Muscle layer of duodenum (tissue), 2 donors: ENCODE measurements at regions not wholly inside any gene's neighbourhood (a gene's known extent, or its start where the extent isn't known, plus 50 kb on each side); places are given as distances from the start of the nearest gene placed in this dataset.

Experiments used
- H3K27ac ChIP-seq: one replicate; pipeline ENCODE4 v1.7.0; 2013; ENCODE audit warnings: mild to moderate bottlenecking, low read length
- H3K27me3 ChIP-seq: one replicate; pipeline ENCODE4 v1.7.0; 2013; ENCODE audit warnings: low read depth, mild to moderate bottlenecking, control low read depth, low read length
- H3K36me3 ChIP-seq, 2 donors: one replicate each; pipeline ENCODE4 v1.7.0; 2013; ENCODE audit warnings: low read length in 2 of 2, control low read depth in 1 of 2, mild to moderate bottlenecking in 1 of 2; ENCODE audit not compliant: insufficient read depth in 2 of 2, control insufficient read depth in 1 of 2
- H3K4me1 ChIP-seq, 2 donors: one replicate each; pipeline ENCODE4 v1.7.0; 2013; ENCODE audit warnings: low read length in 2 of 2, mild to moderate bottlenecking in 2 of 2, control low read depth in 1 of 2, moderate library complexity in 1 of 2; ENCODE audit not compliant: insufficient read depth in 2 of 2, control insufficient read depth in 1 of 2
- H3K4me3 ChIP-seq, 2 donors: one replicate each; pipeline ENCODE4 v1.7.0; 2013; ENCODE audit warnings: low read length in 2 of 2, low read depth in 1 of 2, mild to moderate bottlenecking in 1 of 2
- H3K9me3 ChIP-seq, 2 donors: one replicate each; pipeline ENCODE4 v1.7.0; 2013; ENCODE audit warnings: low read length in 2 of 2, control low read depth in 1 of 2, mild to moderate bottlenecking in 1 of 2; ENCODE audit not compliant: control insufficient read depth in 1 of 2
- donor health status: healthy.

DNA sequence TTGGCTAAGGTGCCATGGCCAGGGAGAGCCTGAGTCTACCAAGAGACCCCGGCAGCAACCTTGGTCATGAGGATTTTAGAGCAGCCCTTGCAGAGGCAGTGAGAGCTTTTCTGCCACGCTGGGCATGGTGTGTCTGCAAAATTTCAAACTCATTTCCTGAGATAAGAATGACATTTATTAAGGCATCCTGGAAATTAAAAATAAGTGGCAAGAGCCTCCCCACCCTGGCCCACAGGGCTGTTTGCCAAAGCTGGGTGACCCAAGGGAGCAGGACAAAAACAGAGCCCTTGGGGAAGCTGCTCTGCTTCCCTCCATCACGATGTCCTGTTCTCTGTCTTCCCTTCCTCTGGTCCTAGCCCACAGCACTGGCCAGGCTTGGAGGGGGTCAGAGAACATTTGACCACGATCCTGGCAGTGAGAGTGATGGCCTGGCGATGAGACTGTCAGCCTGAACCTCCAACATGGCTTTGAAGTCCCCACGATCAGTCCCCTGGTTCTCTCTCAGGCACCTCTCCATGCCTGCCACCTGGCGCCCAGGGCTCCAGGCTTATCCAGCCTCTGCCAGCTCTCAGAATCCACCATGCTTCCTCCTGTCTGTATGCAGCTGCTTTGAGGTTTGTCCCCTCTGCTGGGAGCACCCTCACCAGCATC, 68.9 kb upstream of the RMDN2 start:
- Histone ChIP-seq H3K27ac (peak overlapping the region; percentile 25), H3K4me1 (peaks cover 10 to 25% of the 10 kb centered on the region in 2 donors), H3K36me3 (no peaks in the 10 kb centered on the region), H3K4me3 (peak overlapping the region in 1 of 2 donors; percentile 11), H3K9me3 (no peaks in the 10 kb centered on the region), H3K27me3 (no peaks in the 10 kb centered on the region)

DNA sequence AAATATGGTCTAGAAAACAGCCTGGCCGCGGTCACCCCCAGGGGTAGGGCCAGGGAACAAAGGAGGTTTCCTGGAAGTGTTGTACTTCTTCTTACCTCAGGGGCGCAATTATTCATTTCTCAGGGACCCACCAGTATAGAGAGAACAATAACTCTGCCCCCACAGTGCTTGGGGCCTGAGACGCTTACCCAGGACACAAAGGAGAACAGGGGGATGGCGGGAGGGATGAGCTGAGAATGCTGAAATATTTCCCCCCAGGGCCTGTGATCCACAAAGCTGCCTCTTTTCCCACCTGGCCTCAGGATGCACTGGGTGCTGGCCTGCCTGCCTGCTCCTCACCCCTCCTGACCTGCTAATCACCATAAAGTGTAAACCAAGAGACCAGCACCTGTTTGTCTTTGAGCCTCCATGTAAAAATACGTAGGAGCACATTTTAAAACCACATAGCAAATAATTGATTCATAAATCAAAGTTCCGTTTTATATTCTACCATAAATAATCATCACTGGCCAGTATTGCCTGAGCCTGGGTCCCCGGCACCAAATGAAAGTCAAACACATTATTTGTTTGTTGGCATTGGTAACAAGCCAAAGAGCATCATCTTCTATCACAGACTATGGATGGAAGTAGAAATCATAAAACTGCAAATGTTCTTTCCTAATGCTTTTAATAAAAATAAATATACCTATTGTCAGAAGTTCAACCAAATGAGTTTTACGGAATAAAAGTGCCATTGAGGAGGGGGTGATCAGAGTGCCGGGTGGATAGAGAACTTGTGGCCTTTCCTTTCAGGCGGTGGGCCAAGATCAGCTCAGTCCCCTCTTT, 67.3 kb upstream of the RMDN2 start:
- Histone ChIP-seq H3K27me3 (no peaks in the 10 kb centered on the region), H3K4me1 (peaks cover 10 to 21% of the 10 kb centered on the region in 2 donors), H3K27ac (peak overlapping the region; percentile 70), H3K9me3 (no peaks in the 10 kb centered on the region), H3K36me3 (no peaks in the 10 kb centered on the region), H3K4me3 (no peak overlapping the region)

DNA sequence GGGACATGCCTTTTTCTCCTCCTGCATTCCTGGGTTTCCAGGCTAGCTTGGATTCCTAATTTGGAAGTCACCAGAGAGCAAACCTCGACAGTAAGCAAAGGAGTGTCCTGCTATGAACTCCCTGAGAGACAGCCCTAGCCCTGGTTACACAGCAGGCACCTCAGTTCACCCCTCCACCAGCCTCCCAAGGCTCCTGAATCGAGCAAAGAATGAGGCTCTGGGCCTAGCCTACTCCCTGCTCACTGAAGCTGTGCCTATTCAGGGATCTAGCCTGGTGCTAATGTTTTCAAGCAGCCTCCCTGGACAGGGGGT, 66.7 kb upstream of the RMDN2 start:
- no peak overlapping the region for H3K4me3 ChIP-seq
- no peaks in the 10 kb centered on the region for H3K9me3 ChIP-seq
- peaks cover 10 to 21% of the 10 kb centered on the region in 2 donors for H3K4me1 ChIP-seq
- H3K27me3 ChIP-seq, result no peaks in the 10 kb centered on the region
- H3K27ac ChIP-seq, result peak overlapping the region; percentile 70
- H3K36me3 ChIP-seq, result no peaks in the 10 kb centered on the region

DNA sequence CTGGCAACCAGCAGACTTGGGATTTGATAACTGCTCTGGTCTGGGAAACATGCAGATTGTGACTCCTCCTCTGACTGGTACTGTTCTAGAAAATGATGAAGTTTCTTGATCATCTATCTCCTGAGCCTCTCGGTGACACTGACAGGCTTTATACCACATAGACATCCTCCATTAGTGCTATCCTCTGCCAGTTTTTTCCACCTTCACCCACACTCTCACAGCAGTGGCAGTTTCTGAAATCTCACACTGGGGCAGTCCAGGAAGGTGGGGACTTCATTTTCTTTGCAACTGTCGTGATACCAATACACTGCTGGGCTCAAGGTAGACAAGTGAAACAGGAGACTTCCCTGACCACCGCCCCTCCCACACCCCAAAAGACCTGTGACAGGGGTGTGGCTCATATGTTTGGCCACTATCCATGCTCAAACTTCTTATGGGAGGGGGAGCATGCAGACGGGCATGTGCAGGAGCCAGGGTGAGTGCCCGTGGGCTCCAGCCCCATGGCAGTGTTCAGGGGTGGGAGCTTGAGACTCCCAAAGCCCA, 66.3 kb upstream of the RMDN2 start:
- peak overlapping the region in 1 of 2 donors; percentile 17 for H3K4me3 ChIP-seq
- H3K36me3 ChIP-seq, result no peaks in the 10 kb centered on the region
- peaks cover 10 to 21% of the 10 kb centered on the region in 2 donors for H3K4me1 ChIP-seq
- H3K27me3 ChIP-seq, result no peaks in the 10 kb centered on the region
- H3K27ac ChIP-seq, result peak overlapping the region; percentile 70
- no peaks in the 10 kb centered on the region for H3K9me3 ChIP-seq

DNA sequence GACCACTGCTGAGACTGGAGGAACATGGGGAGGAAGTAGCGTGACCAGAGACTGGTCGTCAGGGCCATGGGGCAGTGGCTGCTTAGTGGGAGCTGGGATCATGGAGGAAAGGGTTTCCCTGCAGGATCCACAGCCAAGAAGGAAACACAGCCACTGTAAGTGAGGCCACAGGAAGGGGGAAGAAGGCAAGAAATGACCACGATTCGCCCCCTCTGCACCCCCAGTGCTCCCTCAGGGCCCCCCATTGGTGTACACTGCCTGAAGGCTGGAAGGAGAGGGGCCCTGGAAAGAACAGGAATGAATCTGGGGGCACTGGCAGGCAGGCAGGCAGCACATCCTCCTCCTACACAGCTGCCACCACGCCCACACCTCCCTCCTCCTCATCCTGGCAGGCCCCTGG, 62.5 kb upstream of the RMDN2 start:
- Histone ChIP-seq H3K27ac (no peak overlapping the region), H3K4me3 (no peak overlapping the region), H3K9me3 (no peaks in the 10 kb centered on the region), H3K36me3 (no peaks in the 10 kb centered on the region), H3K4me1 (peaks cover 0 to 17% of the 10 kb centered on the region in 2 donors), H3K27me3 (no peaks in the 10 kb centered on the region)

DNA sequence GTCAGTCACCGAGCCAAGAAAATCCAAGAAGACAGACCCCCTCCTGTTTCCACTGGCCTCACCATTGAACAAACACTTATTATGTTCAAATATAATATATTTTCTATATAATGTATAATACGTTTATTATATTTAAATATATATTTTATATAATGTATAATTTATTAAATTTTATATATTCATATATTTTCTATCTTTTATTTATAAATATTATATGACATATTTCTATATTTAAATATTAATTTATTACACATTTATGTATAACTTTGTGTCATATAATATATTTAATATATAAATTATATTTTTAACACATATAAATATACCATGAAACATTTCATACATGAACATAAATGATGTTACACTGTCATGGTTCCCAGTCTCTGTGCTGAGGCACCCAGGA, 60.9 kb upstream of the RMDN2 start:
- Histone ChIP-seq H3K4me3 (no peak overlapping the region), H3K27ac (no peak overlapping the region), H3K9me3 (no peaks in the 10 kb centered on the region), H3K36me3 (no peaks in the 10 kb centered on the region), H3K27me3 (no peaks in the 10 kb centered on the region), H3K4me1 (peaks cover 0 to 21% of the 10 kb centered on the region in 2 donors)

DNA sequence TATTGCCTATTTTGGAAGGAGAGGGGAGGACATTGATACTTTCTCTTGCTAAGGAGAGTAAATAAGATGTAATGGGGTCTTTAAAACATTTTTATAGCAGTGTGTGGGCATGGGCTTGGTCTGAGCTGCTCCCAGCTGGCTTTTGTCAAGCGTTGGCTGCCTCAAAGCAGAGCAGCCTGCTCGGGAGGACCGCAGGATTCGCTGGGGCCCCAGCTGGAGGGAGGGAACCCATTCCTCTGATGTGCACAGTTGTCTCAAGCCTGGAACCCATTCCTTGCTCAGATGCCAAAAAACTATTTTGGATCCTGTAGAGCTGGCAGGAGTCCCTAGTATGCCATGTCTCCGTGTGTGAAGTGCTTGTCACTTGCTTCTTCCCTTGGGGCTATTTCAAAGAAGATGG, 59.4 kb upstream of the RMDN2 start:
- Histone ChIP-seq H3K27me3 (no peaks in the 10 kb centered on the region), H3K4me1 (peaks cover 0 to 34% of the 10 kb centered on the region in 2 donors), H3K9me3 (no peaks in the 10 kb centered on the region), H3K4me3 (no peak overlapping the region), H3K27ac (no peak overlapping the region), H3K36me3 (no peaks in the 10 kb centered on the region)

DNA sequence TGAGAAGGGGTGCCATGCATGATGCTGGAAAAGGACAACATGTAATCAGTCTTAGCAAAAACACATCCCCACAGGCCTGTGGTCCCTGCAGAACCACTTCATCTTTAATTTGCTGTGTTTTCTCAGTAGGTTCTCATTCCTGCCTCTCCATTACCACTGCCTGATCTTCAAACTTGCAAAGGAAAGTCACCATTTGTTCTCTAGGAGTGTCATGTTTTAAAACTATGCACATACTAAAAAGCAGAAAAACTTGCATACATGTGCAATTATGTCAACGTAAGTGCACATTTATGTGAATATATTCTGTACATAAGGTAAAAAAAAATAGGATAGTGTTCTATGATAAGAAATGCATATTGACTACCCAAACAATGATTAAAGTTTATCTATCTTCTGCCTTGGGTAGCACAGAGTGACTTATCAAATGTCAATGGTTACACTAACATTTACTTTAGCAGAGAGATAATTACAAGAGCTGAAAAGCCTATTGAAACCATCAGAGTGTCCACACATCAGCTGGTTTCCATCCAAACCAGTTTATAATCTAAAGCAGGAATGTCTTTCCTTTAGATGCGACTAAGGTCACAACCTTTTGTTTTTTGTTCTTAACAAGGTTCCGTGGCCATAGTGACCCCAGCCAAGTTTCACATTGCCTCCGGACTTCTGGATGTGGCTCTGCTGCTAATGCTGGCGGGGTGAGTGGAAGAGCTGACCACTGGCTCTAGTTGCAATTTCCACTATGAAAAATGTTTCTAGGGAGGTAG, 58.7 kb upstream of the RMDN2 start:
- Histone ChIP-seq H3K36me3 (no peaks in the 10 kb centered on the region), H3K9me3 (no peaks in the 10 kb centered on the region), H3K4me3 (no peak overlapping the region), H3K27ac (no peak overlapping the region), H3K27me3 (no peaks in the 10 kb centered on the region), H3K4me1 (peaks cover 4 to 40% of the 10 kb centered on the region in 2 donors)

DNA sequence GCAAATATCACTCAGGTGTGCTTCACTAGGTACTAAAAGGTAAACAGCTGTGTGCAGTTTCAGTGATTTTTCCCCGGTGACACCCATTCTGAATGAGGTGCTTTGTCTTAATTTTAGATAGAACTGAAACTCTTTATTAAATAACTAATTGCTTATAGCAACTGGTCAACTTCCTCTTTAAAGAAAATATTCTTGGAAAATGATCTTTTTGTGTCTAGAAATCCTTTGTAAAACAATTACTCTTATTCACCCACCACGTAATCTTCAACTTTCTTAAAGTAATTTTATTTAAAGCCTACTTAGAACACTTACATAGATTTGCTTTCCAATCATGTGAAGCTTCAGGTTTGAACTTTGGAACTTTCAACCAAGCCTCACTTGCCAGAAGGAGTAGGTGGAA, 57.9 kb upstream of the RMDN2 start:
- Histone ChIP-seq H3K4me3 (no peak overlapping the region), H3K27ac (no peak overlapping the region)

DNA sequence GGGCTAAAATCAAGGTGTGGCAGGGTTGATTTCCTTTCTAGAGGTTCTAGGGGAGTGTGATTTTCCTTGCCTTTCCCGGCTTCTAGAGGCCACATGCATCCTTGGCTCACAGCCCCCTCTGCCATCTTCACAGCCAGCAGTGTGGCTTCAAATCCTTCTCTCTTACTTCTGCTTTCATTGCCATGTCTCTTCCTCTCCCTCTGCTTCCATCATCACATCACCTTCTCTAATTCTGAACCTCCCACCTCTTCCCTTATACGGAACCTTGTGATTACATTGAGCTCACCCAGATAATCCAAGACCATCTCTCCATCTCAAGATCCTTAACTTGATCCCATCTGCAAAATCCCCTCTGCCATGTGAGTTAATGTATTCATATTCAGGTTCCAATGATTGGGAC, 56.2 kb upstream of the RMDN2 start:
- Histone ChIP-seq H3K27ac (no peak overlapping the region), H3K27me3 (no peaks in the 10 kb centered on the region), H3K9me3 (no peaks in the 10 kb centered on the region), H3K4me3 (no peak overlapping the region), H3K36me3 (no peaks in the 10 kb centered on the region), H3K4me1 (peaks cover 16 to 52% of the 10 kb centered on the region in 2 donors)

More for the DNA sequence above, 57.9 kb upstream of the RMDN2 start:
- Histone ChIP-seq H3K9me3 (no peaks in the 10 kb centered on the region), H3K4me1 (peaks cover 10 to 48% of the 10 kb centered on the region in 2 donors), H3K27me3 (no peaks in the 10 kb centered on the region), H3K36me3 (no peaks in the 10 kb centered on the region)

DNA sequence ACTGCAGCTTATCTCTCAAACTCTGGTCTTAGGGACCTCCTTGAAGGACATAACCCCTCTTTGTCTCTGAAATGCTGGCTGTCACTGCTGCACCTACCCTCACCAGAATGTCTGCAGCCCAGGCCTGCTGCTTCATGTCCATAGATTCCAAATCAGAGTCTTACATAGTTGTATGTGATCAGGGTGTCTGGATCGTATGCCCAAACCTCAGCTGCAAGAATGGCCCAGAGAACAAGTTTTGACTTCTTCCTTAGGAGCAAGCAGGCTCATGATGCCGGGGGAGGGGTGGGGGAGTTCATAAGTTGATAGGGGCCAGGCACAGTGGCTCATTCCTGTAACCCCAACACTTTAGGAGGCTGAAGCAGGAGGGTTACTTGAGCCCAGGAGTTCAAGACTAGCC, 55.8 kb upstream of the RMDN2 start:
- Histone ChIP-seq H3K27ac (no peak overlapping the region), H3K4me3 (no peak overlapping the region), H3K36me3 (no peaks in the 10 kb centered on the region), H3K27me3 (no peaks in the 10 kb centered on the region), H3K9me3 (no peaks in the 10 kb centered on the region), H3K4me1 (peaks cover 16 to 52% of the 10 kb centered on the region in 2 donors)
